H1 (cell line): ENCODE measurements at regions not wholly inside any gene's neighbourhood (a gene's known extent, or its start where the extent isn't known, plus 50 kb on each side); places are given as distances from the start of the nearest gene placed in this dataset.
A peak's percentile ranks its signal among the peaks of the same experiment; 100 is the strongest.

Experiments used
- CTCF ChIP-seq, 3 experiments: IDR thresholded peaks; 1 replicate in 2 of 3; 2 replicates in 1 of 3; pipeline versions ENCODE4 v1.5.1 to v1.6.1; 2011; ENCODE audit warnings: low read length in 3 of 3, mild to moderate bottlenecking in 3 of 3, inconsistent platforms in 2 of 3, low read depth in 1 of 3, moderate library complexity in 1 of 3; ENCODE audit not compliant: insufficient read depth in 1 of 3; ENCODE audit errors: control extremely low read depth in 1 of 3
- EP300 ChIP-seq, 2 experiments: IDR thresholded peaks; 1 replicate in 1 of 2; 2 replicates in 1 of 2; pipeline ENCODE4 v1.6.1; 2011 to 2012; ENCODE audit warnings: low read depth in 2 of 2, low read length in 2 of 2, mild to moderate bottlenecking in 2 of 2, borderline replicate concordance in 1 of 2, inconsistent platforms in 1 of 2, moderate library complexity in 1 of 2
- GTF2F1 ChIP-seq: IDR thresholded peaks from 2 replicates; pipeline ENCODE4 v1.6.1; 2012; ENCODE audit warnings: low read depth, low read length, improper control_type of control experiment, borderline replicate concordance
- POLR2A ChIP-seq, 2 experiments: IDR thresholded peaks; 1 replicate in 1 of 2; 2 replicates in 1 of 2; pipeline ENCODE4 v1.6.1; 2011; ENCODE audit warnings: low read depth in 2 of 2, low read length in 2 of 2, mild to moderate bottlenecking in 2 of 2; ENCODE audit errors: control extremely low read depth in 1 of 2
- RAD21 ChIP-seq, 2 experiments: IDR thresholded peaks in 1 of 2; conservative IDR thresholded peaks in 1 of 2; 2 replicates each; pipeline ENCODE4 v1.6.1; 2011; ENCODE audit warnings: low read depth in 2 of 2, low read length in 2 of 2, improper control_type of control experiment in 1 of 2, inconsistent platforms in 1 of 2, mild to moderate bottlenecking in 1 of 2, moderate library complexity in 1 of 2

- peak in 2 of 3 experiments; percentile 16; a peak in 2 of 4 replicates for TF ChIP-seq CTCF (IDR thresholded peaks at IDR 0.05; ENCODE audit: control extremely low read depth in 1 of 3, insufficient read depth in 1 of 3, low read depth in 1 of 3, low read length in 3 of 3)
- TF ChIP-seq GTF2F1, result no peak
- no peak for TF ChIP-seq EP300 (IDR thresholded peaks at IDR 0.05; ENCODE audit: borderline replicate concordance in 1 of 2, low read depth in 2 of 2, low read length in 2 of 2)
- peak; percentile 46 to 47 for TF ChIP-seq RAD21 (IDR thresholded peaks at IDR 0.05 in 1 of 2, conservative IDR thresholded peaks at IDR 0.05 in 1 of 2; ENCODE audit: low read depth in 2 of 2, low read length in 2 of 2)
- TF ChIP-seq POLR2A (IDR thresholded peaks at IDR 0.05; ENCODE audit: control extremely low read depth in 1 of 2, low read depth in 2 of 2, low read length in 2 of 2), result no peak
Measured at GRCh38 chr20:24291014-24291413, 178.4 kb upstream of the SYNDIG1 start.
